H1 (cell line): ENCODE measurements at regions not wholly inside any gene's neighbourhood (a gene's known extent, or its start where the extent isn't known, plus 50 kb on each side); places are given as distances from the start of the nearest gene placed in this dataset.

Experiments
- EZH2 ChIP-seq: fragments of 200-600 bp; sonication (generic); IDR thresholded peaks from 2 replicates; pipeline ENCODE4 v1.7.1; 2012; ENCODE audit warnings: low read depth, mild to moderate bottlenecking, moderate library complexity, low read length, inconsistent platforms; ENCODE audit not compliant: severe bottlenecking
- RXRA ChIP-seq: IDR thresholded peaks from 2 replicates; pipeline ENCODE4 v1.6.1; 2011; ENCODE audit warnings: low read depth, mild to moderate bottlenecking, low read length, moderate library complexity; ENCODE audit not compliant: insufficient read depth

DNA sequence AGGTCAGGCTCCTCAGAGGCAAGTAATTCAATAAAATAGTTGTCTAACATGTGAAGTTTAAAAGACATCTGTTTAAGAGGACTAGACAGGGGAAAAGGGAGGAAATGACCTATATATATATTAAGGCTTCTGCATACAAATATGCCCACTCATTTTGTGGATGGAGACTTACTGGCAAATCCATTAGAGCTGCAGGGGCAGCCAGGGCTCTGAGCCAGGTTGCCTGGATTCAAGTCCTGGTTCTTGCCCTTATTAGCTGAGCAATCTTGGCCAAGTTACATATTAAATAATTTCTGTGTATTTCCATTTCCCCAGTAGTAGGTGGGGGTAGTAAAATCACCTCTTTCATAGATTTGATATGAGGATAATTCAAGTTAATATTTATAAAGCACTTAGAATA, 287.0 kb upstream of the RIMS1 start (continued):
- TF ChIP-seq EZH2 (no peak), RXRA (no peak)
